Ammon's horn (tissue), 1 donor: ENCODE measurements at regions not wholly inside any gene's neighbourhood (a gene's known extent, or its start where the extent isn't known, plus 50 kb on each side); places are given as distances from the start of the nearest gene placed in this dataset.
"Not testable (repeated sequence)": the region's sequence is repeated elsewhere in the genome, so short reads cannot be mapped to it uniquely, and the experiment has no call there.

ENCODE experiments used
- DNase-seq: peaks from one replicate; pipeline ENCODE4 v3.0.0-alpha.2; 2016; ENCODE audit warnings: low spot score

DNA sequence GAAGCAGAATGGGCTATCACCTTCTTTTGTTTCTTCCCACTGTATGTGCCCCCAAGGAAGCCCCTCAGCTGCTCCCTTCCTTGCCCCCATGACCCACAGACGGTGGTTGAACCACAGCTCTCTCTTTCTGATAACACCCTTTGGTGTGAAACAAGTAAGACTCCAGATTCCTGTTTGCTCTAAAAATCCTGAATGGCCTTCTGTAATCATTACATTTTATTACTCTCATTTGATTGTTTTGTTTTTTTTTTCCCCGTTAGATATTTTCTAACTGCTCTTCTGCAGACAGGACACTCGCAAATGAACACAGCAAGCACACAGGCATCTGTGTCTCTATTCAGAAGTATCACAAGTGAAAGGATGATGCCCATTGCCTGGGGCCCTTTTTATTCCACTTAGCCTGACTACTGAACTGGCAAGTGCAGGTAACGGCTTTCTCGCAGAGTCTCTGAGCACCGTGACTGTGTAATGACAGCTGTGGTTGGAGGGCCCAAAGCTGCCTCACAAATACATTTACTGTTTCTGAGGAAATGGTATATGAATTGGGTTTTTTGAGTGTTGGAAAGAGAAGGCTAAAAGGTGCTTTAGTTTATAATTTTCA, 59.3 kb downstream of the OXGR1 start:
- DNase-seq = no peak

GRCh38 chr13:96925916-96926628, 68.2 kb downstream of the OXGR1 start:
- no peak for DNase-seq

DNA sequence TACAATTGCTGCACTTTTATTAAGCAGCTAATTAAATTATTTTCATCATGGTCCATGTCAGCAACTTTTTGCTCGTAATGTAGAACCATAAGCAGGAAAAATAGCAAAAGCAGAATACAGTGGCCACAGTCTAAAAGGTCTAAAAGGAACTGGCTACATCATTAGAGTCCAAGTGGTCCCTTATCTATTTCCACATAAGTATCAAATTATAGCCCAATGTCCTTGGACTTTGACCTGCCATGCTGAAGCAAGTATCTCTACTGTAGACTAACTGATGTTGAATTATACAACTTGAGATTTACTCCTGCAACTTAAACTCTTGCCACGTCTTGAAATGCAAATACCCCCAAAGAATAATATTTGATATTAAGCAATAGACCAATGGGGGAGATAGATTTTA, 68.8 kb downstream of the OXGR1 start:
- DNase-seq = no peak

DNA sequence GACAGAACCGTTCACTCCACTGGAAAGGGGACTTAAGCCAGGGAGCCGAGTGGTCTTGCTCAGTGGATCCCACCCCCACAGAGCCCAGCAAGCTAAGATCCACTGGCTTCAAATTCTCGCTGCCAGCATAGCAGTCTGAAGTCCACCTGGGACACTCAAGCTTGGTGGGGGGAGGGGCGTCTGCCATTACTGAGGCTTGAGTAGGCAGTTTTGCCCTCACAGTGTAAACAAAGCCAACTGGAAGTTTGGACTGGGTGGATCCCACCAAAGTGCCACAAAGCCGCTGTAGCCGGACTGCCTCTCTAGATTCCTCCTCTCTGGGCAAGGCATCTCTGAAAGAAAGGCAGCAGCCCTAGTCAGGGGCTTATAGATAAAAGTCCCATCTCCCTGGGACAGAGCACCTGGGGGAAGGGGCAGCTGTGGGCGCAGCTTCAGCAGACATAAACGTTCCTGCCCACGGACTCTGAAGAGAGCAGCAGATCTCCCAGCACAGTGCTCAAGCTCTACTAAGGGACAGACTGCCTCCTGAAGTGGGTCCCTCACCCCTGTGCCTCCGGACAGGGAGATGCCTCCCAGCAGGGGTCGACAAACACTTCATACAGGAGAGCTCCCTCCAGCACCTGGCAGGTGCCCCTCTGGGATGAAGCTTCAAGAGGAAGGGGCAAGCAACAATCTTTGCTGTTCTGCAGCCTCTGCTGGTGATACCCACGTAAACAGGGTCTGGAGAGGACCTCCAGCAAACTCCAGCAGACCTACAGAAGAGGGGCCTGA, 75.2 kb downstream of the OXGR1 start:
- not testable (repeated sequence) for DNase-seq

DNA sequence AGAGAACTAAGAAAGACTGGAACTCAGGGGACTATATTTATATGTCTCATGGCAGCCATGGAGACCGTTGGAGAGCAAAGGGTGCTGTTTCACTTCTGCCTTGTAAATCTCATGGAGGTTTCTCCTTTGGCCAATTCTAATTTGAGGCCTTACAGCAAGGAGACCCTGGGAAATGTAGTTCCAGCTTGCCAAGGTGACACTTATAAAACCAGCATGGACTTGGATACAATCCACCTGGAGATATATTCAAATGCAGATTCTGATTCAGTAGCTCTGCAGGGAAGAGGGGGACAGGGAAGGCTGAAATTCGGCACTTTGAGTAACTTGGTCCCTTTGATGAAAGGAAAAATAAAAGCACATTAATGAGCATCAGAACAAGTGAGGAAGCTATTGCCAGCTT, 90.0 kb downstream of the OXGR1 start:
- no peak for DNase-seq

DNA sequence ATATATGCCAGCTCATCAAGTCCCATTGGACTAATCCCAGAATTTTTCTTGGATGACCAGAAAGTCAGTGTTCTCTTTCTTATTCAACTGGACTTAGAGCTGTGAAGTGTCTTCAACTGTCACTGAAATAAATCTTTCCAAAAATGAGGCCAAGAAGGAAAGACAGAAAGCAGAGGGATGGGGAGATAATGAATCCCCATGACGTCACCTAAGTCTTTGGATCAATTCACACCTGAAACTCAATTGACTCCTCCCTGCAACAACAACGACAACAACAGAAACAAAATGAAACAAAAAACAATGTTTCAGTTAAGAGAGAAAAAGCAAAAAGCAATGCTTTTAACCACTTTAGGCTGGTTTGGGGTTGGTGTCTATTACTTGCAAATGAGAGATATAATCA, 91.2 kb downstream of the OXGR1 start:
- no peak for DNase-seq

GRCh38 chr13:96900986-96901385, 93.3 kb downstream of the OXGR1 start:
- DNase-seq = no peak

GRCh38 chr13:96899946-96900345, 94.3 kb downstream of the OXGR1 start:
- DNase-seq = no peak

DNA sequence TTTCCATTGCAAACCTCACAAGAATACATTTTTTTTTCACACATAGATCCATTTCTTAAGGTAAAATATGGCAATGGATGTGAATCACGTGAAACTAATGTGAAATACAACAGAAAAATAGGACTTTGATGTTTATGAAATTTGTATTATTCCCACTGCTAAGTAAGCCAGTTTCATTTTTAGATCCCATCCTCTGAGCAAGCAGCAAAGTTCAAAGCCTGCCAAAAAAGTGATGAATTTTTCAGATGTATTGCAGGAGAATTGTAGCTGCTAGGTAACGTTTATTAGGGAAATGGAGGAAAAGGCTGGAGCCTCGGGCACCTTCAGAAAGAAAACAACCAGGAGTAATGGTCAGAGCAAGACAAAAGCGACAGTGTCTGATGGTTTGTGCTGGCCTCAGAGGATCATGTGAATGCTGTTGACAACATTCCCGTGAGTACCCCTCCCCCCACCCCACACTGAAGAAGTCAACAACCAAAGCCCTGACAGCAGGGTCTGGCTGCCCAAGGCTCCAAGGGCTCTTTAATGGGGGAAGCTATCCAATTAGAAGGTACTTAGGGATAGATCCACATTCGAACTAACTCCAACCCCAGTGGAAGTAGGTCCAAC, 95.5 kb downstream of the OXGR1 start:
- DNase-seq = peak; percentile 79

DNA sequence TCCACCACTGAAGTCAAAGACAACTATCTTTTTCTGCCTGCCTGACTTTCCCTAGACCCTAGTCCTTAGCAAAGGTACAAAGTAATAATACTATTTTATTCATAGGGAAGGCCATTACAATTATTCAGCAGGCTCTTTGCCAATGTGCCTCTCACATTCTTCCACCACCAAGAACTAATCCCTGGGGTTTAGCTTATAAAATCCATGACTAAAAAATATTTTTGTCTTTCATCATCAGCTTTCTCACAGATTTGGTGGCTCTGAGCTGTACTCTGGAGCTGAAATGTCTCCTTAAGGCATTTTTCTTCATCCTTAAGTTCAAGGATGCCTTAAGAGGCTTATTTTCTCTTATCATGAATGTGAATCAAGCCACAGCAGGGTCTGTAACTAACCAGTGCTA, 96.1 kb downstream of the OXGR1 start:
- DNase-seq = no peak
